K562 (cell line): ENCODE measurements at regions not wholly inside any gene's neighbourhood (a gene's known extent, or its start where the extent isn't known, plus 50 kb on each side); places are given as distances from the start of the nearest gene placed in this dataset.

Source experiments
- ADNP ChIP-seq: fragments of 200-800 bp; sonication (Bioruptor generic); IDR thresholded peaks from 2 replicates; pipeline ENCODE4 v1.6.1; 2016; ENCODE audit warnings: missing genetic modification characterization, missing compliant biosample characterization
- BHLHE40 ChIP-seq: IDR thresholded peaks from 2 replicates; pipeline ENCODE4 v1.6.1; 2011; ENCODE audit warnings: low read length, improper control_type of control experiment
- DPF2 ChIP-seq: fragments of 450-650 bp; IDR thresholded peaks from 2 replicates; pipeline ENCODE4 v1.6.1; 2016
- FOXK2 ChIP-seq, 2 experiments: fragments of 450-650 bp; IDR thresholded peaks in 1 of 2; conservative IDR thresholded peaks in 1 of 2; 2 replicates each; pipeline ENCODE4 v1.6.1; 2016; ENCODE audit warnings: low read depth in 2 of 2, mild to moderate bottlenecking in 1 of 2
- JUND ChIP-seq, 2 experiments: IDR thresholded peaks; 2 replicates in 1 of 2; 3 replicates in 1 of 2; pipeline ENCODE4 v1.6.1; 2011; ENCODE audit warnings: borderline replicate concordance in 2 of 2, low read depth in 2 of 2, low read length in 2 of 2, improper control_type of control experiment in 1 of 2, missing biosample characterization in 1 of 2, missing genetic modification characterization in 1 of 2, missing genetic modification reagents in 1 of 2
- MGA ChIP-seq: fragments of 450-650 bp; IDR thresholded peaks from 2 replicates; pipeline ENCODE4 v1.6.1; 2016; ENCODE audit warnings: mild to moderate bottlenecking, moderate library complexity
- NCOR1 ChIP-seq: fragments of 450-650 bp; IDR thresholded peaks from 2 replicates; pipeline ENCODE4 v1.6.1; 2016; ENCODE audit warnings: mild to moderate bottlenecking, moderate library complexity
- NR2C2 ChIP-seq, 2 experiments: fragments of 200-800 bp in 1 of 2; sonication (Bioruptor generic) in 1 of 2; sonication (generic) in 1 of 2; formaldehyde crosslinking in 1 of 2; IDR thresholded peaks; 2 replicates each; pipeline versions ENCODE4 v1.6.1 to v1.8.0; 2016 to 2022; ENCODE audit warnings: mild to moderate bottlenecking in 1 of 2, missing compliant biosample characterization in 1 of 2, missing genetic modification characterization in 1 of 2, missing genetic modification reagents in 1 of 2
- TCF15 ChIP-seq: fragments of 250-450 bp; sonication (Bioruptor Pico); IDR thresholded peaks from 2 replicates; pipeline ENCODE4 v1.8.0; 2022; ENCODE audit warnings: moderate library complexity, mild to moderate bottlenecking, inconsistent platforms
- ZNF212 ChIP-seq: fragments of 450-650 bp; formaldehyde crosslinking; IDR thresholded peaks from 2 replicates; pipeline ENCODE4 v1.4.0; 2020; ENCODE audit warnings: mild to moderate bottlenecking
- ZNF384 ChIP-seq: IDR thresholded peaks from 2 replicates; pipeline ENCODE4 v1.6.1; 2012; ENCODE audit warnings: low read depth, low read length, improper control_type of control experiment
- ZNF699 ChIP-seq: fragments of 250-450 bp; sonication (Bioruptor Pico); IDR thresholded peaks from 2 replicates; pipeline ENCODE4 v1.8.0; 2021; ENCODE audit warnings: mild to moderate bottlenecking, moderate library complexity; ENCODE audit not compliant: insufficient replicate concordance
- ZNF764 ChIP-seq: fragments of 250-450 bp; sonication (Bioruptor Pico); IDR thresholded peaks from 2 replicates; pipeline ENCODE4 v1.4.0; 2020; ENCODE audit warnings: low read depth, mild to moderate bottlenecking, moderate library complexity

GRCh38 chr10:61010863-61011262 is 66.9 kb upstream of the RHOBTB1 start (continued):
- TF ChIP-seq MGA (no peak), ADNP (tag) (no peak), JUND (IDR thresholded peaks at IDR 0.05; ENCODE audit: borderline replicate concordance, low read depth, low read length) (no peak), JUND (tag; IDR thresholded peaks at IDR 0.05; ENCODE audit: borderline replicate concordance, low read depth, low read length) (0 out of 3 replicates have a peak, but pooled peaks have one; percentile 28), ZNF384 (no peak), TCF15 (no peak), ZNF764 (no peak), BHLHE40 (0 out of 2 replicates have a peak, but pooled peaks have one; percentile 23), NR2C2 (CRISPR knock-in tag; IDR thresholded peaks at IDR 0.05) (no peak), NR2C2 (tag; IDR thresholded peaks at IDR 0.05) (no peak), DPF2 (peak; percentile 62; the same call in 1 of the 2 replicates), NCOR1 (peak; percentile 48; the same call in 1 of the 2 replicates), ZNF699 (CRISPR knock-in tag) (no peak), FOXK2 (conservative IDR thresholded peaks at IDR 0.05 in 1 of 2, IDR thresholded peaks at IDR 0.05 in 1 of 2; ENCODE audit: low read depth in 2 of 2) (no peak), ZNF212 (CRISPR knock-in tag) (no peak)
